K562 (cell line): ENCODE measurements at regions not wholly inside any gene's neighbourhood (a gene's known extent, or its start where the extent isn't known, plus 50 kb on each side); places are given as distances from the start of the nearest gene placed in this dataset.

ENCODE experiments used
- ATAC-seq: fragments of 200-7000 bp; cut with Tn5 transposase; 3 replicates; pipeline ENCODE4 v1.9.1; 2020; ENCODE audit warnings: moderate library complexity
- BruUV-seq: library from RNA; stranded (reverse); fragments of 400-500 nt; replicated peaks from 2 replicates; lab custom pipeline; 2021; lab: Mats Ljungman, UMichigan
- CTCF ChIA-PET: fragments of 300-600 bp; formaldehyde crosslinking; extraction: SDS; loops from one replicate; lab custom pipeline; 2021; ENCODE audit warnings: low intra/inter-chr PET ratio; lab: Yijun Ruan, JAX
- POLR2A ChIA-PET: fragments of 300-600, 350-650 bp; sonication (Branson Sonifier 250); formaldehyde crosslinking; extraction: SDS; loops from one replicate; lab custom pipeline; 2021; ENCODE audit warnings: antibody characterized with exemption, inconsistent platforms; lab: Yijun Ruan, JAX
- DNase-seq, 4 experiments: peaks; one replicate each; pipeline versions ENCODE4 v3.0.0 to v3.0.0-alpha.2; 2011 to 2018; ENCODE audit warnings: low spot score in 3 of 4, mixed read lengths in 3 of 4; ENCODE audit errors: extremely low read depth in 1 of 4
- FAIRE-seq: peaks from 2 replicates; lab custom pipeline; 2011; peaks lifted over from hg19 to GRCh38; lab: Jason Lieb, UNC
- H2AFZ ChIP-seq: 2 replicates; pipeline ENCODE4 v1.6.0; 2011; ENCODE audit warnings: low read depth, low read length, control low read depth, inconsistent platforms
- H3K27ac ChIP-seq: fragments of 200-600 bp; 3 replicates; pipeline ENCODE4 v1.8.0; 2011; ENCODE audit warnings: low read depth, mild to moderate bottlenecking, control low read depth, inconsistent platforms, low read length, moderate library complexity, mixed read lengths; ENCODE audit errors: extremely low read depth
- H3K27me3 ChIP-seq, 2 experiments: fragments of 300-600 bp in 1 of 2; 2 replicates in 1 of 2; 3 replicates in 1 of 2; pipeline versions ENCODE4 v1.6.0 to v1.8.0; 2011; ENCODE audit warnings: inconsistent platforms in 2 of 2, low read length in 2 of 2, mild to moderate bottlenecking in 1 of 2, mixed read lengths in 1 of 2, moderate library complexity in 1 of 2; ENCODE audit not compliant: control insufficient read depth in 2 of 2, insufficient read depth in 2 of 2
- H3K36me3 ChIP-seq: fragments of 300-600 bp; 3 replicates; pipeline ENCODE4 v1.8.0; 2011; ENCODE audit warnings: mild to moderate bottlenecking, low read length, inconsistent platforms; ENCODE audit not compliant: control insufficient read depth, insufficient read depth
- H3K4me1 ChIP-seq, 2 experiments: fragments of 200-600 bp in 1 of 2; replicated peaks in 1 of 2; 2 replicates in 1 of 2; 3 replicates in 1 of 2; pipeline versions ENCODE4 v1.5.1 to v1.8.0; 2011; ENCODE audit warnings: inconsistent platforms in 2 of 2, low read length in 2 of 2, mild to moderate bottlenecking in 1 of 2, mixed read lengths in 1 of 2, moderate library complexity in 1 of 2; ENCODE audit not compliant: control insufficient read depth in 2 of 2, insufficient read depth in 2 of 2
- H3K4me2 ChIP-seq: 2 replicates; pipeline ENCODE4 v1.6.1; 2011; ENCODE audit warnings: low read length, control low read depth, inconsistent platforms, mixed read lengths; ENCODE audit not compliant: insufficient read depth
- H3K4me3 ChIP-seq: fragments of 200-600 bp; sonication (generic), shearing (Covaris generic); 2 replicates; pipeline ENCODE4 v1.5.1; 2016; ENCODE audit warnings: control low read depth, inconsistent platforms
- H3K79me2 ChIP-seq: fragments of 200-600 bp; 3 replicates; pipeline ENCODE4 v1.8.0; 2011; ENCODE audit warnings: low read length, inconsistent platforms; ENCODE audit not compliant: control insufficient read depth, insufficient read depth
- H3K9ac ChIP-seq, 2 experiments: 2 replicates each; pipeline versions ENCODE4 v1.6.0 to v1.6.1; 2011; ENCODE audit warnings: low read depth in 2 of 2, low read length in 2 of 2, control low read depth in 1 of 2, inconsistent platforms in 1 of 2, mild to moderate bottlenecking in 1 of 2, mixed read lengths in 1 of 2; ENCODE audit not compliant: insufficient read depth in 1 of 2
- H3K9me1 ChIP-seq: one replicate; pipeline ENCODE4 v1.6.0; 2011; ENCODE audit warnings: inconsistent platforms, mild to moderate bottlenecking, low read length, moderate library complexity; ENCODE audit not compliant: control insufficient read depth, insufficient read depth
- H3K9me3 ChIP-seq: replicated peaks from 2 replicates; pipeline ENCODE4 v1.5.1; 2011; ENCODE audit warnings: low read depth, low read length, inconsistent platforms; ENCODE audit not compliant: control insufficient read depth, insufficient read depth
- H4K20me1 ChIP-seq: replicated peaks from 2 replicates; pipeline ENCODE4 v1.6.1; 2011; ENCODE audit warnings: low read length, inconsistent platforms, mixed read lengths; ENCODE audit not compliant: control insufficient read depth, insufficient read depth
- GTF2F1 ChIP-seq: IDR thresholded peaks from 2 replicates; pipeline ENCODE4 v1.6.1; 2011; ENCODE audit warnings: low read depth, low read length, improper control_type of control experiment
- HLTF ChIP-seq: fragments of 450-650 bp; IDR thresholded peaks from 2 replicates; pipeline ENCODE4 v1.6.1; 2016
- JUNB ChIP-seq: fragments of 450-650 bp; formaldehyde crosslinking; conservative IDR thresholded peaks from 2 replicates; pipeline ENCODE4 v1.4.0; 2020; ENCODE audit warnings: mild to moderate bottlenecking
- KLF6 ChIP-seq: fragments of 250-450 bp; sonication (Bioruptor Pico); IDR thresholded peaks from 2 replicates; pipeline ENCODE4 v1.4.0; 2020; ENCODE audit warnings: mild to moderate bottlenecking, moderate library complexity, borderline replicate concordance
- MAFK ChIP-seq: IDR thresholded peaks from 2 replicates; pipeline ENCODE4 v1.6.1; 2011; ENCODE audit warnings: low read length, improper control_type of control experiment
- NCOA6 ChIP-seq: fragments of 450-650 bp; IDR thresholded peaks from 2 replicates; pipeline ENCODE4 v1.6.1; 2017; ENCODE audit warnings: mild to moderate bottlenecking
- POLR2AphosphoS2 ChIP-seq: IDR thresholded peaks from 2 replicates; pipeline ENCODE4 v1.6.1; 2012; ENCODE audit warnings: low read length, improper control_type of control experiment
- TAF15 ChIP-seq: fragments of 200-400 bp; formaldehyde crosslinking; IDR thresholded peaks from 2 replicates; pipeline ENCODE4 v1.6.1; 2017; ENCODE audit warnings: mild to moderate bottlenecking, low read depth, low read length, moderate library complexity
- TFAP4 ChIP-seq: sonication (generic); formaldehyde crosslinking; IDR thresholded peaks from 2 replicates; pipeline ENCODE4 v1.8.0; 2022; ENCODE audit warnings: missing genetic modification reagents, mild to moderate bottlenecking, moderate library complexity, borderline replicate concordance
- THRB ChIP-seq: fragments of 450-650 bp; formaldehyde crosslinking; conservative IDR thresholded peaks from 2 replicates; pipeline ENCODE4 v1.4.0; 2022; ENCODE audit warnings: mild to moderate bottlenecking, missing genetic modification characterization
- ZNF589 ChIP-seq: fragments of 200-800 bp; sonication (Bioruptor generic); IDR thresholded peaks from 2 replicates; pipeline ENCODE4 v1.6.1; 2016; ENCODE audit warnings: low read depth, missing genetic modification characterization, missing compliant biosample characterization
- ZNF717 ChIP-seq: fragments of 250-450 bp; sonication (Bioruptor Pico); IDR thresholded peaks from 2 replicates; pipeline ENCODE4 v1.5.0; 2021
- WGBS: fragments of 100-300 bp; shearing (Covaris generic); methylation state at CpG from one replicate; pipeline ENCODE4 v1.1.6; 2016; ENCODE audit warnings: low coverage, mixed read lengths; ENCODE audit not compliant: insufficient coverage; ENCODE audit errors: missing lambda C conversion rate; 5-methylcytosine and 5-hydroxymethylcytosine counted together
- in situ Hi-C: fragments of 300-500 bp; cut with MboI; formaldehyde crosslinking; loops from 4 replicates; pipeline ENCODE4 v1.15.0; 2018; ENCODE audit warnings: inconsistent platforms, mixed read lengths
- intact Hi-C: fragments of 100-400 bp; cut with micrococcal nuclease; formaldehyde crosslinking; loops from 2 replicates; pipeline ENCODE4 v1.14.2; 2022

GRCh38 chr16:49194537-49195236 is 87.0 kb downstream of the CBLN1 start:
- ATAC-seq = no peak
- Histone ChIP-seq H3K9me1 (no peaks in the 10 kb centered on the region), H3K36me3 (no peaks in the 10 kb centered on the region), H3K9me3 (no peaks in the 10 kb centered on the region), H3K9ac (no peak overlapping the region), H4K20me1 (no peaks in the 10 kb centered on the region; the same call in 1 of the 2 replicates), H2AFZ (no peak overlapping the region), H3K27ac (no peak overlapping the region), H3K4me1 (no peaks in the 10 kb centered on the region; a peak in 1 of 5 replicates), H3K27me3 (no peaks in the 10 kb centered on the region), H3K4me3 (no peak overlapping the region), H3K79me2 (no peaks in the 10 kb centered on the region), H3K4me2 (no peak overlapping the region)
- no peak for DNase-seq
- no peak for FAIRE-seq
- BruUV-seq = no TSS peak
- ChIA-PET POLR2A (interaction anchor here (0.7 kb wide), 1 partner anchor 92 kb away, joined by 3 read pairs; no protein-coding TSS in a partner anchor), CTCF (no interaction called here)
- no peak for TF ChIP-seq ZNF589 (CRISPR knock-in tag)
- no peak for TF ChIP-seq TAF15
- no peak for TF ChIP-seq POLR2AphosphoS2
- no peak for TF ChIP-seq NCOA6
- no peak for TF ChIP-seq THRB (CRISPR knock-in tag)
- TF ChIP-seq JUNB = no peak
- no peak for TF ChIP-seq ZNF717 (CRISPR knock-in tag)
- no peak for TF ChIP-seq MAFK
- no peak for TF ChIP-seq GTF2F1
- no peak for TF ChIP-seq HLTF
- no peak for TF ChIP-seq KLF6 (CRISPR knock-in tag)
- TF ChIP-seq TFAP4 = no peak
- in situ Hi-C loops = no loop called here
- whole genome bisulfite sequencing = 2% methylated on average over 16 of the region's 16 CpGs
- intact Hi-C loops = no loop called here
